ENCODE measurements at regions not wholly inside any gene's neighbourhood (a gene's known extent, or its start where the extent isn't known, plus 50 kb on each side); places are given as distances from the start of the nearest gene placed in this dataset.

- no peaks in the 10 kb centered on the region for H3K27me3 ChIP-seq
- no peak overlapping the region for H3K27ac ChIP-seq
- H3K4me3 ChIP-seq, result no peak overlapping the region
- DNase-seq, result no peak
- no peaks in the 10 kb centered on the region for H3K9me3 ChIP-seq
- no peaks in the 10 kb centered on the region for H3K36me3 ChIP-seq
- H3K4me1 ChIP-seq, result no peaks in the 10 kb centered on the region
- intact Hi-C loops (cut with DNase I), result no loop called here
- WGBS, 2 donors, result 74 to 75% methylated on average over 3 of the region's 3 CpGs
- TF ChIP-seq CTCF (IDR thresholded peaks at IDR 0.05) (no peak), POLR2A (IDR thresholded peaks at IDR 0.05) (no peak)
Measured at GRCh38 chr12:125907351-125907750, 842.1 kb downstream of the AACS start.

GRCh38 chr12:125919856-125920470 lies 854.7 kb downstream of the AACS start:
- WGBS, 2 donors, result 41 to 44% methylated on average over 10 to 12 of the region's 12 CpGs
- Histone ChIP-seq H3K4me3 (no peak overlapping the region), H3K36me3 (no peaks in the 10 kb centered on the region), H3K9me3 (no peaks in the 10 kb centered on the region), H3K4me1 (no peaks in the 10 kb centered on the region), H3K27me3 (no peaks in the 10 kb centered on the region), H3K27ac (no peak overlapping the region)
- DNase-seq, result no peak
- intact Hi-C loops (cut with DNase I), result no loop called here
- TF ChIP-seq POLR2A (IDR thresholded peaks at IDR 0.05) (no peak), CTCF (IDR thresholded peaks at IDR 0.05) (no peak)

- Histone ChIP-seq H3K27me3 (no peaks in the 10 kb centered on the region), H3K4me3 (no peak overlapping the region), H3K36me3 (no peaks in the 10 kb centered on the region), H3K27ac (no peak overlapping the region), H3K9me3 (no peaks in the 10 kb centered on the region), H3K4me1 (no peaks in the 10 kb centered on the region)
- 79 to 83% methylated on average over 5 of the region's 5 CpGs for WGBS, 2 donors
- intact Hi-C loops (cut with DNase I), result no loop called here
- no peak for DNase-seq
- TF ChIP-seq CTCF (IDR thresholded peaks at IDR 0.05), result no peak
- no peak for TF ChIP-seq POLR2A (IDR thresholded peaks at IDR 0.05)
Measured at GRCh38 chr12:125922330-125922729, 857.1 kb downstream of the AACS start.

GRCh38 chr12:125936502-125936901 lies 871.3 kb downstream of the AACS start:
- 100% methylated on average over 1 of the region's 1 CpG; no CpG with 5 or more reads in 1 of the 2 donors for WGBS, 2 donors
- Histone ChIP-seq H3K4me3 (no peak overlapping the region), H3K36me3 (no peaks in the 10 kb centered on the region), H3K27ac (no peak overlapping the region), H3K4me1 (no peaks in the 10 kb centered on the region), H3K9me3 (no peaks in the 10 kb centered on the region), H3K27me3 (no peaks in the 10 kb centered on the region)
- intact Hi-C loops (cut with DNase I), result no loop called here
- no peak for DNase-seq
- TF ChIP-seq POLR2A (IDR thresholded peaks at IDR 0.05) (no peak), CTCF (IDR thresholded peaks at IDR 0.05) (no peak)

GRCh38 chr12:125944446-125944845 lies 879.2 kb downstream of the AACS start:
- no peak for DNase-seq
- intact Hi-C loops (cut with DNase I), result no loop called here
- H3K27ac ChIP-seq, result no peak overlapping the region
- 43 to 62% methylated on average over 2 of the region's 2 CpGs for WGBS, 2 donors
- TF ChIP-seq CTCF (IDR thresholded peaks at IDR 0.05), result no peak
- TF ChIP-seq POLR2A (IDR thresholded peaks at IDR 0.05), result no peak
- no peak overlapping the region for H3K4me3 ChIP-seq
- H3K9me3 ChIP-seq, result no peaks in the 10 kb centered on the region
- H3K4me1 ChIP-seq, result no peaks in the 10 kb centered on the region
- no peaks in the 10 kb centered on the region for H3K27me3 ChIP-seq
- H3K36me3 ChIP-seq, result no peaks in the 10 kb centered on the region
